ENCODE measurements at regions not wholly inside any gene's neighbourhood (a gene's known extent, or its start where the extent isn't known, plus 50 kb on each side); places are given as distances from the start of the nearest gene placed in this dataset.

- H3K4me3 Mint-ChIP-seq = no peak overlapping the region
- peaks cover 2% of the 10 kb centered on the region for H3K27me3 Mint-ChIP-seq (ENCODE audit: low read depth)
- TF ChIP-seq CTCF (conservative IDR thresholded peaks at IDR 0.05) = no peak
- no peak overlapping the region for H3K27ac Mint-ChIP-seq (ENCODE audit: unreplicated experiment)
- peaks cover 48% of the 10 kb centered on the region for H3K4me1 Mint-ChIP-seq
- H3K36me3 Mint-ChIP-seq (ENCODE audit: low read depth) = no peaks in the 10 kb centered on the region
- DNase-seq (ENCODE audit: low read depth, low spot score) = no peak
- no peaks in the 10 kb centered on the region for H3K9me3 Mint-ChIP-seq
These were observed 225.4 kb downstream of the SEC14L1 start for GRCh38 chr17:77366206-77366557.

GRCh38 chr17:77366558-77367245 lies 225.9 kb downstream of the SEC14L1 start:
- no peak for DNase-seq (ENCODE audit: low read depth, low spot score)
- TF ChIP-seq CTCF (conservative IDR thresholded peaks at IDR 0.05) = no peak
- Mint-ChIP-seq H3K4me1 (peaks cover 53% of the 10 kb centered on the region), H3K36me3 (ENCODE audit: low read depth) (no peaks in the 10 kb centered on the region), H3K27me3 (ENCODE audit: low read depth) (peaks cover 2% of the 10 kb centered on the region), H3K4me3 (no peak overlapping the region), H3K9me3 (no peaks in the 10 kb centered on the region), H3K27ac (ENCODE audit: unreplicated experiment) (peak overlapping the region; percentile 13)

- TF ChIP-seq CTCF (conservative IDR thresholded peaks at IDR 0.05) = no peak
- Mint-ChIP-seq H3K9me3 (no peaks in the 10 kb centered on the region), H3K4me1 (peaks cover 49% of the 10 kb centered on the region), H3K27me3 (ENCODE audit: low read depth) (peaks cover 4% of the 10 kb centered on the region), H3K27ac (ENCODE audit: unreplicated experiment) (no peak overlapping the region), H3K36me3 (ENCODE audit: low read depth) (peaks cover 2% of the 10 kb centered on the region), H3K4me3 (peak overlapping the region; percentile 42)
- no peak for DNase-seq (ENCODE audit: low read depth, low spot score)
These were observed 228.8 kb downstream of the SEC14L1 start for GRCh38 chr17:77369544-77369971.

GRCh38 chr17:77370586-77370985 lies 229.8 kb downstream of the SEC14L1 start:
- H3K9me3 Mint-ChIP-seq = no peaks in the 10 kb centered on the region
- H3K4me1 Mint-ChIP-seq = peaks cover 53% of the 10 kb centered on the region
- peak overlapping the region; percentile 79 for H3K4me3 Mint-ChIP-seq
- H3K27me3 Mint-ChIP-seq (ENCODE audit: low read depth) = peaks cover 4% of the 10 kb centered on the region
- TF ChIP-seq CTCF (conservative IDR thresholded peaks at IDR 0.05) = no peak
- no peak for DNase-seq (ENCODE audit: low read depth, low spot score)
- H3K27ac Mint-ChIP-seq (ENCODE audit: unreplicated experiment) = no peak overlapping the region
- H3K36me3 Mint-ChIP-seq (ENCODE audit: low read depth) = peaks cover 2% of the 10 kb centered on the region

GRCh38 chr17:77371117-77371887 lies 230.5 kb downstream of the SEC14L1 start:
- Mint-ChIP-seq H3K27ac (ENCODE audit: unreplicated experiment) (no peak overlapping the region), H3K4me1 (peaks cover 53% of the 10 kb centered on the region), H3K4me3 (peak overlapping the region; percentile 79), H3K36me3 (ENCODE audit: low read depth) (peaks cover 2% of the 10 kb centered on the region), H3K27me3 (ENCODE audit: low read depth) (peaks cover 2% of the 10 kb centered on the region), H3K9me3 (no peaks in the 10 kb centered on the region)
- DNase-seq (ENCODE audit: low read depth, low spot score) = no peak
- no peak for TF ChIP-seq CTCF (conservative IDR thresholded peaks at IDR 0.05)

All from neural crest cell (in vitro differentiated cells).